Activated naive CD8-positive, alpha-beta T cell (primary cell): ENCODE measurements at regions not wholly inside any gene's neighbourhood (a gene's known extent, or its start where the extent isn't known, plus 50 kb on each side); places are given as distances from the start of the nearest gene placed in this dataset.

Experiments
- H3K27ac Mint-ChIP-seq: one replicate; pipeline ENCODE4 v1.8.0; 2021; ENCODE audit warnings: mixed read lengths
- H3K27me3 Mint-ChIP-seq: one replicate; pipeline ENCODE4 v1.8.0; 2021; ENCODE audit warnings: mixed read lengths
- H3K36me3 Mint-ChIP-seq: one replicate; pipeline ENCODE4 v1.8.0; 2021; ENCODE audit warnings: mixed read lengths
- H3K4me1 Mint-ChIP-seq: one replicate; pipeline ENCODE4 v1.8.0; 2021; ENCODE audit warnings: low read depth, mixed read lengths
- H3K4me3 Mint-ChIP-seq: one replicate; pipeline ENCODE4 v1.8.0; 2021; ENCODE audit warnings: mild to moderate bottlenecking, mixed read lengths
- H3K9me3 Mint-ChIP-seq: one replicate; pipeline ENCODE4 v1.8.0; 2021; ENCODE audit warnings: low read depth, mixed read lengths

GRCh38 chr11:95375886-95376285 lies 144.9 kb upstream of the SESN3 start:
- no peak overlapping the region for H3K27ac Mint-ChIP-seq
- no peak overlapping the region for H3K4me3 Mint-ChIP-seq
- H3K36me3 Mint-ChIP-seq = no peaks in the 10 kb centered on the region
- H3K4me1 Mint-ChIP-seq = no peaks in the 10 kb centered on the region
- no peaks in the 10 kb centered on the region for H3K27me3 Mint-ChIP-seq
- no peaks in the 10 kb centered on the region for H3K9me3 Mint-ChIP-seq

- Mint-ChIP-seq H3K4me3 (no peak overlapping the region), H3K9me3 (no peaks in the 10 kb centered on the region), H3K4me1 (no peaks in the 10 kb centered on the region), H3K36me3 (no peaks in the 10 kb centered on the region), H3K27me3 (no peaks in the 10 kb centered on the region), H3K27ac (no peak overlapping the region)
Measured at GRCh38 chr11:95375451-95375850, 144.4 kb upstream of the SESN3 start.

GRCh38 chr11:95374105-95374504 lies 143.1 kb upstream of the SESN3 start:
- no peak overlapping the region for H3K27ac Mint-ChIP-seq
- H3K27me3 Mint-ChIP-seq = peaks cover 1% of the 10 kb centered on the region
- no peak overlapping the region for H3K4me3 Mint-ChIP-seq
- H3K36me3 Mint-ChIP-seq = no peaks in the 10 kb centered on the region
- no peaks in the 10 kb centered on the region for H3K4me1 Mint-ChIP-seq
- no peaks in the 10 kb centered on the region for H3K9me3 Mint-ChIP-seq

- Mint-ChIP-seq H3K9me3 (no peaks in the 10 kb centered on the region), H3K27me3 (peaks cover 1% of the 10 kb centered on the region), H3K27ac (no peak overlapping the region)
Measured at GRCh38 chr11:95373241-95373640, 142.2 kb upstream of the SESN3 start.

GRCh38 chr11:95372097-95372656 lies 141.2 kb upstream of the SESN3 start:
- H3K4me1 Mint-ChIP-seq = no peaks in the 10 kb centered on the region
- no peaks in the 10 kb centered on the region for H3K9me3 Mint-ChIP-seq
- H3K27ac Mint-ChIP-seq = no peak overlapping the region
- peaks cover 1% of the 10 kb centered on the region for H3K27me3 Mint-ChIP-seq
- H3K4me3 Mint-ChIP-seq = no peak overlapping the region
- no peaks in the 10 kb centered on the region for H3K36me3 Mint-ChIP-seq

More at GRCh38 chr11:95373241-95373640, 142.2 kb upstream of the SESN3 start:
- Mint-ChIP-seq H3K4me1 (no peaks in the 10 kb centered on the region), H3K4me3 (no peak overlapping the region), H3K36me3 (no peaks in the 10 kb centered on the region)

GRCh38 chr11:95371153-95371552 lies 140.2 kb upstream of the SESN3 start:
- Mint-ChIP-seq H3K4me1 (no peaks in the 10 kb centered on the region), H3K36me3 (no peaks in the 10 kb centered on the region), H3K27me3 (peaks cover 1% of the 10 kb centered on the region), H3K4me3 (no peak overlapping the region), H3K27ac (no peak overlapping the region), H3K9me3 (no peaks in the 10 kb centered on the region)

GRCh38 chr11:95367726-95368125 lies 136.7 kb upstream of the SESN3 start:
- H3K36me3 Mint-ChIP-seq = no peaks in the 10 kb centered on the region
- peaks cover 1% of the 10 kb centered on the region for H3K27me3 Mint-ChIP-seq
- no peak overlapping the region for H3K27ac Mint-ChIP-seq
- peaks cover 11% of the 10 kb centered on the region for H3K4me1 Mint-ChIP-seq
- no peaks in the 10 kb centered on the region for H3K9me3 Mint-ChIP-seq
- H3K4me3 Mint-ChIP-seq = no peak overlapping the region

GRCh38 chr11:95365348-95365747 lies 134.3 kb upstream of the SESN3 start:
- Mint-ChIP-seq H3K9me3 (no peaks in the 10 kb centered on the region), H3K36me3 (no peaks in the 10 kb centered on the region), H3K27me3 (peaks cover 1% of the 10 kb centered on the region), H3K27ac (no peak overlapping the region), H3K4me3 (no peak overlapping the region), H3K4me1 (peaks cover 11% of the 10 kb centered on the region)

GRCh38 chr11:95364324-95365295 lies 133.6 kb upstream of the SESN3 start:
- H3K27me3 Mint-ChIP-seq = no peaks in the 10 kb centered on the region
- H3K9me3 Mint-ChIP-seq = no peaks in the 10 kb centered on the region
- no peak overlapping the region for H3K27ac Mint-ChIP-seq
- H3K4me1 Mint-ChIP-seq = peaks cover 11% of the 10 kb centered on the region
- no peak overlapping the region for H3K4me3 Mint-ChIP-seq
- H3K36me3 Mint-ChIP-seq = no peaks in the 10 kb centered on the region

GRCh38 chr11:95363708-95364107 lies 132.7 kb upstream of the SESN3 start:
- no peak overlapping the region for H3K4me3 Mint-ChIP-seq
- H3K4me1 Mint-ChIP-seq = peaks cover 11% of the 10 kb centered on the region
- no peaks in the 10 kb centered on the region for H3K36me3 Mint-ChIP-seq
- H3K27ac Mint-ChIP-seq = no peak overlapping the region
- no peaks in the 10 kb centered on the region for H3K9me3 Mint-ChIP-seq
- no peaks in the 10 kb centered on the region for H3K27me3 Mint-ChIP-seq

- no peaks in the 10 kb centered on the region for H3K27me3 Mint-ChIP-seq
- H3K36me3 Mint-ChIP-seq = no peaks in the 10 kb centered on the region
- no peaks in the 10 kb centered on the region for H3K9me3 Mint-ChIP-seq
- no peak overlapping the region for H3K4me3 Mint-ChIP-seq
- no peak overlapping the region for H3K27ac Mint-ChIP-seq
- peaks cover 11% of the 10 kb centered on the region for H3K4me1 Mint-ChIP-seq
Measured at GRCh38 chr11:95363164-95363563, 132.2 kb upstream of the SESN3 start.

GRCh38 chr11:95361180-95361579 lies 130.2 kb upstream of the SESN3 start:
- Mint-ChIP-seq H3K27me3 (no peaks in the 10 kb centered on the region), H3K4me3 (no peak overlapping the region), H3K9me3 (no peaks in the 10 kb centered on the region), H3K36me3 (no peaks in the 10 kb centered on the region), H3K4me1 (peaks cover 11% of the 10 kb centered on the region), H3K27ac (no peak overlapping the region)

GRCh38 chr11:95360377-95361075 lies 129.5 kb upstream of the SESN3 start:
- Mint-ChIP-seq H3K27ac (no peak overlapping the region), H3K9me3 (no peaks in the 10 kb centered on the region), H3K4me3 (no peak overlapping the region), H3K36me3 (no peaks in the 10 kb centered on the region), H3K4me1 (peaks cover 8% of the 10 kb centered on the region), H3K27me3 (no peaks in the 10 kb centered on the region)

- H3K27ac Mint-ChIP-seq = no peak overlapping the region
- H3K36me3 Mint-ChIP-seq = no peaks in the 10 kb centered on the region
- no peaks in the 10 kb centered on the region for H3K27me3 Mint-ChIP-seq
- H3K4me1 Mint-ChIP-seq = peaks cover 1% of the 10 kb centered on the region
- no peak overlapping the region for H3K4me3 Mint-ChIP-seq
- H3K9me3 Mint-ChIP-seq = no peaks in the 10 kb centered on the region
Measured at GRCh38 chr11:95359756-95360155, 128.8 kb upstream of the SESN3 start.

GRCh38 chr11:95359341-95359663 lies 128.3 kb upstream of the SESN3 start:
- H3K27ac Mint-ChIP-seq = no peak overlapping the region
- H3K4me1 Mint-ChIP-seq = peaks cover under 1% of the 10 kb centered on the region
- no peaks in the 10 kb centered on the region for H3K9me3 Mint-ChIP-seq
- H3K27me3 Mint-ChIP-seq = no peaks in the 10 kb centered on the region
- no peaks in the 10 kb centered on the region for H3K36me3 Mint-ChIP-seq
- no peak overlapping the region for H3K4me3 Mint-ChIP-seq
